SK-N-SH (cell line): ENCODE measurements at regions not wholly inside any gene's neighbourhood (a gene's known extent, or its start where the extent isn't known, plus 50 kb on each side); places are given as distances from the start of the nearest gene placed in this dataset.

Experiments used
- CTCF ChIA-PET: fragments of 300-600, 350-600 bp; formaldehyde crosslinking; extraction: SDS; loops from one replicate; lab custom pipeline; 2021; lab: Yijun Ruan, JAX
- POLR2A ChIA-PET: fragments of 350-600 bp; sonication (Branson Sonifier 250); formaldehyde crosslinking; extraction: SDS; loops from one replicate; lab custom pipeline; 2020; ENCODE audit warnings: antibody characterized with exemption, inconsistent platforms; lab: Yijun Ruan, JAX
- DNase-seq: peaks from one replicate; pipeline ENCODE4 v3.0.0; 2012
- H2AFZ ChIP-seq: fragments of 200-600 bp; sonication (generic); 2 replicates; pipeline ENCODE4 v1.8.1; 2016; ENCODE audit warnings: antibody characterized with exemption, mild to moderate bottlenecking, low read depth
- H3F3A ChIP-seq: fragments of 200-600 bp; sonication (generic); replicated peaks from 2 replicates; pipeline ENCODE3; 2016; ENCODE audit warnings: antibody characterized with exemption, mild to moderate bottlenecking; ENCODE audit not compliant: insufficient read depth
- H3K27ac ChIP-seq, 2 experiments: fragments of 200-500 bp in 1 of 2; fragments of 200-600 bp in 1 of 2; sonication (Bioruptor generic) in 1 of 2; sonication (generic), shearing (Covaris generic) in 1 of 2; 2 replicates each; pipeline versions ENCODE4 v1.5.1 to v1.6.1; 2014 to 2016; ENCODE audit warnings: low read depth in 2 of 2, inconsistent platforms in 1 of 2, low read length in 1 of 2, mild to moderate bottlenecking in 1 of 2, mixed read lengths in 1 of 2
- H3K27me3 ChIP-seq: fragments of 200-600 bp; sonication (generic), shearing (Covaris generic); 2 replicates; pipeline ENCODE4 v1.6.1; 2016; ENCODE audit warnings: mixed run types; ENCODE audit not compliant: insufficient read depth
- H3K36me3 ChIP-seq, 2 experiments: fragments of 200-500 bp in 1 of 2; fragments of 200-600 bp in 1 of 2; sonication (Bioruptor generic) in 1 of 2; sonication (generic) in 1 of 2; replicated peaks in 1 of 2; 2 replicates each; pipeline versions ENCODE3 to v1.5.1; 2014 to 2016; ENCODE audit warnings: low read length in 1 of 2, mild to moderate bottlenecking in 1 of 2; ENCODE audit not compliant: insufficient read depth in 2 of 2, control insufficient read depth in 1 of 2
- H3K4me1 ChIP-seq, 2 experiments: fragments of 200-500 bp in 1 of 2; fragments of 200-600 bp in 1 of 2; sonication (Bioruptor generic) in 1 of 2; sonication (generic), shearing (Covaris generic) in 1 of 2; 2 replicates each; pipeline versions ENCODE4 v1.5.1 to v1.6.1; 2014 to 2016; ENCODE audit warnings: low read depth in 1 of 2, low read length in 1 of 2, mixed run types in 1 of 2; ENCODE audit not compliant: insufficient read depth in 2 of 2, control insufficient read depth in 1 of 2
- H3K4me2 ChIP-seq: fragments of 200-600 bp; sonication (generic), shearing (Covaris generic); 2 replicates; pipeline ENCODE4 v1.6.1; 2017; ENCODE audit warnings: mixed run types
- H3K4me3 ChIP-seq, 2 experiments: fragments of 200-500 bp in 1 of 2; fragments of 200-600 bp in 1 of 2; sonication (Bioruptor generic) in 1 of 2; sonication (generic), shearing (Covaris generic) in 1 of 2; 2 replicates each; pipeline versions ENCODE4 v1.5.1 to v1.8.1; 2014 to 2016; ENCODE audit warnings: low read depth in 2 of 2, inconsistent platforms in 1 of 2, low read length in 1 of 2, mild to moderate bottlenecking in 1 of 2, mixed read lengths in 1 of 2, moderate library complexity in 1 of 2
- H3K79me2 ChIP-seq: fragments of 200-600 bp; sonication (generic); 2 replicates; pipeline ENCODE4 v1.8.1; 2017; ENCODE audit warnings: mild to moderate bottlenecking; ENCODE audit not compliant: insufficient read depth
- H3K9ac ChIP-seq: fragments of 200-600 bp; sonication (generic); 2 replicates; pipeline ENCODE4 v1.6.1; 2017; ENCODE audit warnings: mixed run types
- H3K9me2 ChIP-seq: fragments of 200-600 bp; sonication (generic); 2 replicates; pipeline ENCODE4 v1.6.1; 2017; ENCODE audit warnings: mixed run types
- H3K9me3 ChIP-seq: fragments of 200-600 bp; sonication (generic); 2 replicates; pipeline ENCODE4 v1.6.1; 2017; ENCODE audit warnings: mixed run types, mild to moderate bottlenecking, moderate library complexity
- H4K20me1 ChIP-seq: fragments of 200-600 bp; sonication (generic); 2 replicates; pipeline ENCODE4 v1.6.1; 2017; ENCODE audit warnings: mild to moderate bottlenecking, mixed run types; ENCODE audit not compliant: insufficient read depth
- CHD2 ChIP-seq: fragments of 150-350 bp; IDR thresholded peaks from 2 replicates; pipeline ENCODE4 v1.6.1; 2018; ENCODE audit warnings: low read length; ENCODE audit not compliant: partially characterized antibody
- EP300 ChIP-seq, 2 experiments: IDR thresholded peaks; 2 replicates each; pipeline versions ENCODE4 v1.4.0 to v1.6.1; 2012; ENCODE audit warnings: borderline replicate concordance in 1 of 2, low read depth in 1 of 2, low read length in 1 of 2
- FOXJ3 ChIP-seq: sonication (generic); formaldehyde crosslinking; IDR thresholded peaks from 2 replicates; pipeline ENCODE4 v1.5.1; 2020; ENCODE audit warnings: mild to moderate bottlenecking, missing genetic modification reagents
- GABPA ChIP-seq: IDR thresholded peaks from 2 replicates; pipeline ENCODE4 v1.4.0; 2012; ENCODE audit warnings: low read depth, mild to moderate bottlenecking
- JUND ChIP-seq: IDR thresholded peaks from 2 replicates; pipeline ENCODE4 v1.4.0; 2012
- MEF2A ChIP-seq: IDR thresholded peaks from 2 replicates; pipeline ENCODE4 v1.4.0; 2012; ENCODE audit warnings: low read depth, borderline replicate concordance
- MXI1 ChIP-seq: IDR thresholded peaks from 2 replicates; pipeline ENCODE4 v1.6.1; 2012; ENCODE audit warnings: mild to moderate bottlenecking, low read depth, low read length, improper control_type of control experiment
- NFIC ChIP-seq: IDR thresholded peaks from 2 replicates; pipeline ENCODE4 v1.4.0; 2012; ENCODE audit warnings: borderline replicate concordance
- NRF1 ChIP-seq: IDR thresholded peaks from 2 replicates; pipeline ENCODE4 v1.6.1; 2012; ENCODE audit warnings: low read depth, mild to moderate bottlenecking, low read length
- RAD21 ChIP-seq: IDR thresholded peaks from 2 replicates; pipeline ENCODE4 v1.6.1; 2012; ENCODE audit warnings: mild to moderate bottlenecking, low read length
- REST ChIP-seq: IDR thresholded peaks from 2 replicates; pipeline ENCODE4 v1.6.1; 2012; ENCODE audit warnings: mild to moderate bottlenecking, low read depth, low read length, moderate library complexity
- RXRA ChIP-seq: IDR thresholded peaks from 2 replicates; pipeline ENCODE4 v1.4.0; 2012; ENCODE audit warnings: low read depth, mild to moderate bottlenecking, borderline replicate concordance
- WGBS: methylation state at CpG from one replicate; pipeline ENCODE4 v1.1.6; 2017; ENCODE audit warnings: low lambda C conversion rate; 5-methylcytosine and 5-hydroxymethylcytosine counted together
- TF ChIP-seq, protein P1 (sequence below): IDR thresholded peaks from 2 replicates; pipeline ENCODE4 v1.4.0; 2012; ENCODE audit warnings: low read depth, borderline replicate concordance
- TF ChIP-seq, protein P2 (sequence below): fragments of 200-600 bp; sonication (generic); IDR thresholded peaks from 2 replicates; pipeline ENCODE4 v1.6.1; 2017; ENCODE audit warnings: antibody characterized with exemption, mild to moderate bottlenecking, moderate library complexity
- TF ChIP-seq, protein P3 (sequence below): IDR thresholded peaks from 2 replicates; pipeline ENCODE4 v1.4.0; 2012; ENCODE audit warnings: low read depth

- H4K20me1 ChIP-seq: no peaks in the 10 kb centered on the region
- H3K4me2 ChIP-seq: no peak overlapping the region
- no peak overlapping the region for H2AFZ ChIP-seq
- H3F3A ChIP-seq: no peaks in the 10 kb centered on the region
- H3K9me2 ChIP-seq: no peaks in the 10 kb centered on the region
- POLR2A ChIA-PET: no interaction called here
- H3K9me3 ChIP-seq: no peaks in the 10 kb centered on the region
- H3K9ac ChIP-seq: no peak overlapping the region
- no peaks in the 10 kb centered on the region for H3K79me2 ChIP-seq
- no peaks in the 10 kb centered on the region for H3K36me3 ChIP-seq
- H3K27ac ChIP-seq: no peak overlapping the region
- no peaks in the 10 kb centered on the region for H3K27me3 ChIP-seq
- no peak for TF ChIP-seq JUND
- no peak for TF ChIP-seq RAD21
- TF ChIP-seq MEF2A: no peak
- TF ChIP-seq NFIC: no peak
- no peak for TF ChIP-seq NRF1
- no peak for TF ChIP-seq CHD2
- TF ChIP-seq, protein P1, sequence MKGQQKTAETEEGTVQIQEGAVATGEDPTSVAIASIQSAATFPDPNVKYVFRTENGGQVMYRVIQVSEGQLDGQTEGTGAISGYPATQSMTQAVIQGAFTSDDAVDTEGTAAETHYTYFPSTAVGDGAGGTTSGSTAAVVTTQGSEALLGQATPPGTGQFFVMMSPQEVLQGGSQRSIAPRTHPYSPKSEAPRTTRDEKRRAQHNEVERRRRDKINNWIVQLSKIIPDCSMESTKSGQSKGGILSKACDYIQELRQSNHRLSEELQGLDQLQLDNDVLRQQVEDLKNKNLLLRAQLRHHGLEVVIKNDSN: no peak
- TF ChIP-seq, all 33 proteins: peak for 0
- WGBS: 25% methylated on average over 2 of the region's 2 CpGs
- no peak overlapping the region for H3K4me3 ChIP-seq
- no peaks in the 10 kb centered on the region for H3K4me1 ChIP-seq
- no peak for DNase-seq
- CTCF ChIA-PET: interaction anchor here (1.4 kb wide), 1 partner anchor 38 kb away, joined by 3 read pairs; no protein-coding TSS in a partner anchor
Observed at GRCh38 chr10:111523016-111523415, 446.2 kb downstream of the ADRA2A start.

DNA sequence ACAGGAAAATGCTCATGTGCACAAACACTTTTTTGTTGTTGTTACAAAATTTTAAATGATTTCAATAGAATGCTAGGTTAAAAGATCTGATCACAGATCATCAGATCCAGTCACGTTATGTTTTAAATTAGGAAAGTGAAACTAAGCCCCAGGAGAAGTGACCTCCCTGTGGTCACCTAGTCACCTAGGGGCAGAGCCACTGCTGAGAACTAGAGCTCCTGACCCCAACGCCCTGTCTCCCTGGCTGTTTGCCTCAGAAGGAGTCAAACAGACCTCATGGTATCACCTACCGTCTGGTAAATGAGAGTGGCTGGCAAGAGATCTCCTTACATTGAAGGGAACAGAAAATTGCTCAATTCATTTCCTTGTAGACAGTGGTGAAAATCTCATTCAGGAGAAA lies 447.3 kb downstream of the ADRA2A start:
- H3K27me3 ChIP-seq: no peaks in the 10 kb centered on the region
- TF ChIP-seq JUND: no peak
- no peak for TF ChIP-seq FOXJ3 (CRISPR knock-in tag)
- TF ChIP-seq MXI1: no peak
- TF ChIP-seq, protein P2, sequence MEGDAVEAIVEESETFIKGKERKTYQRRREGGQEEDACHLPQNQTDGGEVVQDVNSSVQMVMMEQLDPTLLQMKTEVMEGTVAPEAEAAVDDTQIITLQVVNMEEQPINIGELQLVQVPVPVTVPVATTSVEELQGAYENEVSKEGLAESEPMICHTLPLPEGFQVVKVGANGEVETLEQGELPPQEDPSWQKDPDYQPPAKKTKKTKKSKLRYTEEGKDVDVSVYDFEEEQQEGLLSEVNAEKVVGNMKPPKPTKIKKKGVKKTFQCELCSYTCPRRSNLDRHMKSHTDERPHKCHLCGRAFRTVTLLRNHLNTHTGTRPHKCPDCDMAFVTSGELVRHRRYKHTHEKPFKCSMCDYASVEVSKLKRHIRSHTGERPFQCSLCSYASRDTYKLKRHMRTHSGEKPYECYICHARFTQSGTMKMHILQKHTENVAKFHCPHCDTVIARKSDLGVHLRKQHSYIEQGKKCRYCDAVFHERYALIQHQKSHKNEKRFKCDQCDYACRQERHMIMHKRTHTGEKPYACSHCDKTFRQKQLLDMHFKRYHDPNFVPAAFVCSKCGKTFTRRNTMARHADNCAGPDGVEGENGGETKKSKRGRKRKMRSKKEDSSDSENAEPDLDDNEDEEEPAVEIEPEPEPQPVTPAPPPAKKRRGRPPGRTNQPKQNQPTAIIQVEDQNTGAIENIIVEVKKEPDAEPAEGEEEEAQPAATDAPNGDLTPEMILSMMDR: no peak
- TF ChIP-seq REST: no peak
- TF ChIP-seq CHD2: no peak
- no peak for TF ChIP-seq MEF2A
- TF ChIP-seq RXRA: no peak
- TF ChIP-seq GABPA: no peak
- TF ChIP-seq, protein P3, sequence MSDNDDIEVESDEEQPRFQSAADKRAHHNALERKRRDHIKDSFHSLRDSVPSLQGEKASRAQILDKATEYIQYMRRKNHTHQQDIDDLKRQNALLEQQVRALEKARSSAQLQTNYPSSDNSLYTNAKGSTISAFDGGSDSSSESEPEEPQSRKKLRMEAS: no peak
- no peak for TF ChIP-seq EP300 (IDR thresholded peaks at IDR 0.05; ENCODE audit: borderline replicate concordance in 1 of 2, low read depth in 1 of 2, low read length in 1 of 2)
- TF ChIP-seq, all 33 proteins: peak for 0
- Histone ChIP-seq H3K4me3 (no peak overlapping the region), H3F3A (no peaks in the 10 kb centered on the region), H2AFZ (no peak overlapping the region), H4K20me1 (no peaks in the 10 kb centered on the region), H3K79me2 (no peaks in the 10 kb centered on the region), H3K27ac (no peak overlapping the region), H3K36me3 (no peaks in the 10 kb centered on the region), H3K4me2 (no peak overlapping the region), H3K9me2 (no peaks in the 10 kb centered on the region), H3K4me1 (no peaks in the 10 kb centered on the region), H3K9ac (no peak overlapping the region), H3K9me3 (0 out of 2 replicates have a peak, but pooled peaks cover 5% of the 10 kb centered on the region)
- CTCF ChIA-PET: interaction anchor here (1.0 to 1.4 kb wide), 2 partner anchors 10 to 37 kb away, joined by 3 to 4 read pairs; no protein-coding TSS in a partner anchor
- no peak for DNase-seq
- POLR2A ChIA-PET: no interaction called here
- 27% methylated on average over 3 of the region's 3 CpGs for WGBS
